ENCODE measurements at regions not wholly inside any gene's neighbourhood (a gene's known extent, or its start where the extent isn't known, plus 50 kb on each side); places are given as distances from the start of the nearest gene placed in this dataset.

- DNase-seq: peak; percentile 63
- in situ Hi-C loops (cut with MboI; ENCODE audit: low pct_unique_long_range_greater_than_20kb, low sequenced_read_pairs): no loop called here
These were observed 88.2 kb downstream of the NOG start for GRCh38 chr17:56681561-56682266.

- DNase-seq: no peak
These were observed 94.7 kb downstream of the NOG start for GRCh38 chr17:56688151-56688550.

GRCh38 chr17:56690441-56691291 lies 97.2 kb downstream of the NOG start:
- in situ Hi-C loops (cut with MboI; ENCODE audit: low pct_unique_long_range_greater_than_20kb, low sequenced_read_pairs): no loop called here
- no peak for DNase-seq

More at GRCh38 chr17:56688151-56688550, 94.7 kb downstream of the NOG start:
- in situ Hi-C loops (cut with MboI; ENCODE audit: low pct_unique_long_range_greater_than_20kb, low sequenced_read_pairs): no loop called here

GRCh38 chr17:56694825-56695224 lies 101.3 kb downstream of the NOG start:
- in situ Hi-C loops (cut with MboI; ENCODE audit: low pct_unique_long_range_greater_than_20kb, low sequenced_read_pairs): no loop called here
- DNase-seq: no peak

- in situ Hi-C loops (cut with MboI; ENCODE audit: low pct_unique_long_range_greater_than_20kb, low sequenced_read_pairs): no loop called here
- no peak for DNase-seq
These were observed 103.7 kb downstream of the NOG start for GRCh38 chr17:56697190-56697589.

- no peak for DNase-seq
- in situ Hi-C loops (cut with MboI; ENCODE audit: low pct_unique_long_range_greater_than_20kb, low sequenced_read_pairs): no loop called here
These were observed 105.8 kb downstream of the NOG start for GRCh38 chr17:56699186-56699894.

- in situ Hi-C loops (cut with MboI; ENCODE audit: low pct_unique_long_range_greater_than_20kb, low sequenced_read_pairs): no loop called here
- DNase-seq: no peak
These were observed 107.5 kb downstream of the NOG start for GRCh38 chr17:56700919-56701420.

GRCh38 chr17:56707312-56708219 lies 114.1 kb downstream of the NOG start:
- in situ Hi-C loops (cut with MboI; ENCODE audit: low pct_unique_long_range_greater_than_20kb, low sequenced_read_pairs): no loop called here
- DNase-seq: no peak

GRCh38 chr17:56708220-56708558 lies 114.7 kb downstream of the NOG start:
- in situ Hi-C loops (cut with MboI; ENCODE audit: low pct_unique_long_range_greater_than_20kb, low sequenced_read_pairs): no loop called here

GRCh38 chr17:56708670-56709410 lies 115.3 kb downstream of the NOG start:
- in situ Hi-C loops (cut with MboI; ENCODE audit: low pct_unique_long_range_greater_than_20kb, low sequenced_read_pairs): no loop called here
- no peak for DNase-seq

More at GRCh38 chr17:56708220-56708558, 114.7 kb downstream of the NOG start:
- DNase-seq: no peak

GRCh38 chr17:56710986-56711385 lies 117.5 kb downstream of the NOG start:
- in situ Hi-C loops (cut with MboI; ENCODE audit: low pct_unique_long_range_greater_than_20kb, low sequenced_read_pairs): no loop called here

GRCh38 chr17:56715613-56716357 lies 117.9 kb downstream of the C17orf67 start:
- DNase-seq: peak; percentile 97
- in situ Hi-C loops (cut with MboI; ENCODE audit: low pct_unique_long_range_greater_than_20kb, low sequenced_read_pairs): no loop called here

More at GRCh38 chr17:56710986-56711385, 117.5 kb downstream of the NOG start:
- no peak for DNase-seq

- in situ Hi-C loops (cut with MboI; ENCODE audit: low pct_unique_long_range_greater_than_20kb, low sequenced_read_pairs): no loop called here
- peak; percentile 25 for DNase-seq
These were observed 116.2 kb downstream of the C17orf67 start for GRCh38 chr17:56717471-56717870.

- DNase-seq: no peak
- in situ Hi-C loops (cut with MboI; ENCODE audit: low pct_unique_long_range_greater_than_20kb, low sequenced_read_pairs): no loop called here
These were observed 115.2 kb downstream of the C17orf67 start for GRCh38 chr17:56718515-56718914.

- no peak for DNase-seq
- in situ Hi-C loops (cut with MboI; ENCODE audit: low pct_unique_long_range_greater_than_20kb, low sequenced_read_pairs): no loop called here
These were observed 110.3 kb downstream of the C17orf67 start for GRCh38 chr17:56723421-56723820.

GRCh38 chr17:56724664-56725063 lies 109.1 kb downstream of the C17orf67 start:
- in situ Hi-C loops (cut with MboI; ENCODE audit: low pct_unique_long_range_greater_than_20kb, low sequenced_read_pairs): no loop called here
- no peak for DNase-seq

GRCh38 chr17:56725144-56725543 lies 108.6 kb downstream of the C17orf67 start:
- in situ Hi-C loops (cut with MboI; ENCODE audit: low pct_unique_long_range_greater_than_20kb, low sequenced_read_pairs): no loop called here

More at GRCh38 chr17:56725144-56725543, 108.6 kb downstream of the C17orf67 start:
- DNase-seq: no peak
